Superior temporal gyrus (tissue), 1 donor: ENCODE measurements at regions not wholly inside any gene's neighbourhood (a gene's known extent, or its start where the extent isn't known, plus 50 kb on each side); places are given as distances from the start of the nearest gene placed in this dataset.
A peak's percentile ranks its signal among the peaks of the same experiment; 100 is the strongest.
"Not testable (repeated sequence)": the region's sequence is repeated elsewhere in the genome, so short reads cannot be mapped to it uniquely, and the experiment has no call there.

Source experiments
- DNase-seq: peaks from one replicate; pipeline ENCODE4 v3.0.0-alpha.2; 2016; ENCODE audit errors: extremely low spot score

DNA sequence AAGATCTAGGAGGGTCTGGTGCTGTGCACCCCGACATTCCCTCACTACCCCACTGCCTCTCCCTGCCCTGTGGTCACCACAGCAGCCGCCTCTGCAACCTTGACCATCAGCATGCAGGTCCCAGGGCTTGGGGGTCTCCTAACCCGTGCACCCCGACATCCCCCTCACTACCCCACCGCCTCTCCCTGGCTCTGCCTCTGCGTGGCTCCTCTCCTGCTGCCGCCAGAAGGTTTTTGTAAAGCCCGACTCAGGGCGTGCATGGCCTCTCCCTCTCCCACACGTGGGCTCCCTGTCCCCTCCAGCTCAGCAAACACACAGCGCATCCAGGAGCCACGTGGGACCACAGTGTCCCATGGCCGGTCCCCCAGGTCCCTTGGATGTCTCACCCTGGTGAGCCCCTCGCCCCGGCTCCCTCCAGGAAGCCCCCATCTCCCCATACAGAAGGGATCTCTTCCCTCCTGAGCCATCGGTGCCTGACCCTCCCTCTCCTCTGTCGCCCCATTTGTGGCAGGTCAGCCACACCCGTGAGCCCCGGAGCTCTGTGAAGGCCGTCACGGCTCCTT lies 112.5 kb upstream of the LPCAT1 start:
- not testable (repeated sequence) for DNase-seq

DNA sequence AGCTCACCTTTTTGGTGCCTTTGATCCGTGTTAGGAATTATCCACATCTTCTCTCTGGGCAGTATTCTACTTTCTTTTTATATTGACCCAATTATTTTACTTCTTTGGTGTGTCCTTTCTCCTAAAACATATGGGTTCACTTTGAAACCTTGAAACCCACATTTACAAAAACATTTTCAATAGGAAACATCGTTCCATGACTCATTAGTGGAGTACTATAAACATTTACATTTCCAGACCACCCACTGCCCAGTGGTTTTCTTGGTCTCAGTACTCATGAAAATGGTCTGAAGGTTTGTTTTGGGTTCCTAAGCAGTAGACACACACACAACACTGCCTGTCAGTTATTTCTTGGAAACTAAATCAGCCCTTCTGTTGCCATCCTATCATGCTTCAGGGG lies 111.7 kb upstream of the LPCAT1 start:
- not testable (repeated sequence) for DNase-seq

DNA sequence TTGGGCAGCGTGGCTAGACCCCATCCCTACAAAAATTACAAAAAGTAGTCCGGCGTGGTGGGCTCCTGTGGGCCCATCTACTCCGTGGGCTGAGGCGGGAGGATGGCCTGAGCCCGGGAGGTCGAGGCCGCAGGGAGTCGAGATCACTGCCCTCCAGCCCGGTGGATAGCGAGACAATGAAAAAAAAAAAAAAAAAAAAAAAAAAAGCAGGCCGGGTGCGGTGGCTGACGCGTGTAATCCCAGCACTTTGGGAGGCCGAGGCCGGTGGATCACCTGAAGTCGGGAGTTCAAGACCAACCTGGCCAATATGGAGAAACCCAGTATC lies 110.5 kb upstream of the LPCAT1 start:
- no peak for DNase-seq

DNA sequence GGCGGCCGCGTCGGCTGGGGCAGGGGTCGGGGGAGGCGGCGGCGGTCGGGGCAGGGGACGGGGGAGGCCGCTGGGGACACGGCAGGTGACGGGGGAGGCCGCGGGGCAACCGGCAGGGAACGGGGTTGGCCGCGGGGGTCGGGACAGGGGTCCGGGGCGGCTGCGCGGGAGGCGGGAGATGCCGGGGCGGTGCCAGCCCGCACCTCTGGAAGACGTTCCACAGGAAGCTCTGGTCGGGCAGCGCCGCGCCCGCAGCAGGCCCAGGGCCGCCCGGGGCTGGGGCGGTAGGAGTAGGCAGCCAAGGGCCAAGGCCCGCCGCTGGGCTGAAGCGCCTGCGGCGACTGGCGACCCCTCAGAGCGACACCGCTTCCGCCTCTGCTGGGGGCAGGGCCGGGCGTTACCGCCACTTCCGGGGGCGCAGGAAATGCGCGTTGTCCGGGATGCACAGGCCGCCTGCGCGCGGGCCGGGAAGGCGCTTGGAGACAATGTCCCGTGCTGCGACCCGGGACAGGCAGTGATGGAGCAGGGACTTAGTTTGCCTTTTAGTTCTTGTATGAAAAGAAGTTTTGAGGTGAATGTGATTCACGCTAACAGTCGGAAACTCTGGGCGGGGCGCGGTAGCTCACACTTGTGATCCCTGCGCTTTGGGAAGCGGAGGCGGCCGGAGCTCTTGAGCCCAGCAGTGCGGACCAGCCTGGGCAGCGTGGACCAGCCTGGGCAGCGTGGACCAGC lies 110.0 kb upstream of the LPCAT1 start:
- DNase-seq: peak; percentile 79

DNA sequence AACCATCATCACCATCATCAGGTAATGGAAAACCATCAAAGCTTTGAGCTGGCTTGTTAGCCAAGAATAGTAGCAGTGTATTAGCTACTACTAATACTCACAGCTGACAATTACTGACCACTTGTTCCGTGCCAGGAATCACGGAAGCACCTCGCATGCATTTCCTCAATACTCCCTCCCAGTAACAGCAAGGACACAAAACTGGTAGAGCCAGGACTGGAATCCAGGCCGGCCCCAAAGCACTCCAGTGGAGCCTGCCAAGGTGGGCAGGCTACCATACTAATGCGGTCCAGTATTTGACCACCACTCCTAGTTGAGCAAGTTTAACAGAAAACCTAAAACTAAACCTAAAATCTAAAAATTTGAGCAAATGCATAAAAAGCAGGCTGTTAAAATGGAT lies 107.2 kb upstream of the LPCAT1 start:
- not testable (repeated sequence) for DNase-seq

DNA sequence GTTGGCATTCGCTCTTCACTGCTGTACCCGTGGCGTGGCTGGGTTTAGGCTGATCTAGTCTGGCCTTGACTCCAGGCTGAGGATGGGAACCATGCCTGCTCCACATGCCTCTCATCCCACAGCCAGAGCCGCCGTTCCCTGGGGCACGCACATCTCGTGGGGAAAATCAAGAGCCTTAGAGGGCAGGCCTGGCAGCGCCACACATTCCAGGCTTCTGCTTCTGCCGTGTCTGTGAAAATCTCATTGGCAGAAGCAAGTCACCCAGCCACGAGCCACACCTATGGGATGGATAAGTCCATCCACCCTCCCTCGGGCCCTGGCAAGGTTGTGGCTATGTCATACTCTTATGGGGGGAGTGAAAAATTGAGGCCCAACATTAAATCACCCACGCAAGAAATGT lies 102.6 kb upstream of the LPCAT1 start:
- DNase-seq: not testable (repeated sequence)

DNA sequence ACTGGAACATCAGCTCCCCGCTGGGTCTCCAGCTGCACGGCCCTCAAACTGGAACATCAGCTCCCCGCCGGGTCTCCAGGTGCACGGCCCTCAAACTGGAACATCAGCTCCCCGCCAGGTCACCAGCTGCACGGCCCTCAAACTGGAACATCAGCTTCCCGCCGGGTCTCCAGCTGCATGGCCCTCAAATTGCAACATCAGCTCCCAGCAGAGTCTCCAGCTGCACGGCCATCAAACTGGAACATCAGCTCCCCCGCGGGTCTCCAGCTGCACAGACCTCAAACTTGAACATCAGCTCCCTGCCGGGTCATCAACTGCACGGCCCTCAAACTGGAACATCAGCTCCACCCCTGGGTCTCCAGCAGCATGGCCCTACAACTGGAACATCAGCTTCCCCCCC lies 95.8 kb upstream of the LPCAT1 start:
- not testable (repeated sequence) for DNase-seq

DNA sequence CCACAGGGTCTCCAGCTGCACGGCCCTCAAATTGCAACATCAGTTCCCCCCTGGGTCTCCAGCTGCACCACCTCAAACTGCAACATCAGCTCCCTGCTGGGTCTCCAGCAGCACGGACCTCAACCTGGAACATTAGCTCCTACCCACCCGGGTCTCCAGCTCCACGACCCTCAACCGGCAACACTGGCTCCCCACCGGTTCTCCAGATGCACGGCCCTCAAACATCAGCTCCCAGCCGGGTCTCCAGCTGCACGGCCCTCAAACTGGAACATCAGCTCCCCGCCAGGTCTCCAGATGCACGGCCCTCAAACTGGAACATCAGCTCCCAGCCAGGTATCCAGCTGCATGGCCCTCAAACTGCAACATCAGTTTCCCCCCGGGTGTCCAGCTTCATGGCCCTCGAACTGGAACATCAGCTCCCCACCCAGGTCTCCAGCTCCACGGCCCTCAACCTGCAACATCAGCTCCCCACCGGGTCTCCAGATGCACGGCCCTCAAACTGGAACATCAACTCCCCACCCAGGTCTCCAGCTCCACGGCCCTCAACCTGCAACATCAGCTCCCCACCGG lies 94.6 kb upstream of the LPCAT1 start:
- not testable (repeated sequence) for DNase-seq

DNA sequence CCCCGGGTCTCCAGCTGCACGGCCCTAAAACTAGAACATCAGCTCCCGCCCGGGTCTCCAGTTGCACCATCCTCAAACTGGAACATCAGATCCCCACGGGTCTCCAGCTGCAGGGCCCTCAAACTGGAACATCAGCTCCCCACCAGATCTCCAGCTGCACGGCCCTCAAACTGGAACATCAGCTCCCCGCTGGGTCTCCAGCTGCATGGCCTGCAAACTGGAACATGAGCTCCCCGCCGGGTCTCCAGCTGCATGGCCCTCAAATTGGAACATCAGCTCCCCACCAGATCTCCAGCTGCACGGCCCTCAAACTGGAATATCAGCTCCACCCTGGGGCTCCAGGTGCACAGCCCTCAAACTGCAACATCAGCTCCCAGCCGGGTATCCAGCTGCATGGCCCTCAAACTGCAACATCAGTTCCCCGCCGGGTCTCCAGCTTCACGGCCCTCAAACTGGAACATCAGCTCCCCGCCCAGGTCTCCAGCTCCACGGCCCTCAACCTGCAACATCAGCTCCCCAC lies 93.5 kb upstream of the LPCAT1 start:
- DNase-seq: not testable (repeated sequence)

DNA sequence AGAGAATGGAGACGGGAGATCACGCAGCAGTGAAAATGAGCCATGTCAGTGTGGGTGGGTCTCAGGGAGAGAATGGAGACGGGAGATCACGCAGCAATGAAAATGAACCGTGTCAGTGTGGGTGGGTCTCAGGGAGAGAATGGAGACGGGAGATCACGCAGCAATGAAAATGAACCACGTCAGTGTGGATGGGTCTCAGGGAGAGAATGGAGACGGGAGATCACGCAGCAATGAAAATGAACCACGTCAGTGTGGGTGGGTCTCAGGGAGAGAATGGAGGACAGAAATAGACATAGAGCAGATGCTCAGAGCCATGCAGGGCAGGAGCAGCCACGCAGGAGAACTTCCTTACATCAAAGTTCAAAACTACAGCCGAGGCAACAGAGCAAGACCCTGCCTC lies 89.8 kb upstream of the LPCAT1 start:
- DNase-seq: not testable (repeated sequence)

DNA sequence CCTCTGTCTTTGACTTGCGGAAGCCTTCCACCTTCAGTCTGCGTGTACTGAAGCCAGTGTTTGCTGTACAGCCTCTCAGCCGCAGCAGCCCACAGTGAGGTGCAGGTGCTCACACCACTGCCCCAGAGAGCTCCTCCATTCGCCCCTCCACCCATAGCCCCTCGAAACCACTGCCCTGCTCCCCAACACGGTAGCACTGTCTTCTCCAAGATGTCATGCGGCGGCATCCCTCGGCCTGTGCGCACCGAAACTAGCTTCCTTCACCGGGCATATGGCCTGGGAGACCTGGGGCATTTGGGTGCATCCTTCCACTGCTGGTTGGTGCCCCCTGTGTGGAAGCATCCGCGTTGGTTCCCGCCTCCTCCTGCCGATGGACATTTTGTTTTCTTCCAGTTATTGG lies 86.8 kb upstream of the LPCAT1 start:
- not testable (repeated sequence) for DNase-seq

DNA sequence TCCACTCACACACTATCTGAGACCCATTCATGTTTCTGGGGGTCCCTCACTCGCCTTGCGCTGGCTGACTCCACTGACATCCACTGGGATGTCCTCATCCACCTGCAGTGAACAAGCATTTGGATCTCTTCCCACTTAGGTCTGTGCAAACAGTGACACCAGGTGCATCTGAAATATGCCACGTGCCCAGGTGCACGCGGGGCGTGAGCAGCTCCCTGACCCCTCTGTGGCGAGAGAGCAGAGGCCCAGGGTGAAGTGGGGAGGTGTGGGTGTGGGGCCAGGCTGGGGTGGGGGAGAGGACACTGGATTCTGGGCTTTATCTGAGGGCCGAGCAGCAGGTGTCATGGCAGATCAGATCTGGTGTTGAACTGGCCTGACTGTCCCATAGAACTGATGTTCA lies 85.4 kb upstream of the LPCAT1 start:
- DNase-seq: not testable (repeated sequence)

DNA sequence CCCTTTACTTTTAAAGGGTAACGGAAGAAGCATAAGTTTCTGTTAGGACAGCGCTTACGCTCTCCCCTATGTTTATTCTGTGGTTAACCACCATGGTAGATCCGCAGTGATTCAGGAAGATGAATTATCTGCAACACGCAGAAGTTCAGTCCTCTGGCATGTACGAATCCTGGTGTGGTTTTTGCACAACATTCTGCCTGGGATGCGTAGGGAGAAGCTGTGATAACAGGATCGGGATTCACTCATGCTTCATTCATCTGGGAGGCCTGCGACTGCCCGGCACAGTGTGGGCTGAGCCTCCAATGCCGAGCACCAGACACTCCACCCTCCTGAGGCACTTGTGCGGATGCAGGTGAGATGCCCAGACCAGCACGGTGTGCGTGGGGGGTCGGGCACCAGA lies 84.6 kb upstream of the LPCAT1 start:
- DNase-seq: not testable (repeated sequence)

DNA sequence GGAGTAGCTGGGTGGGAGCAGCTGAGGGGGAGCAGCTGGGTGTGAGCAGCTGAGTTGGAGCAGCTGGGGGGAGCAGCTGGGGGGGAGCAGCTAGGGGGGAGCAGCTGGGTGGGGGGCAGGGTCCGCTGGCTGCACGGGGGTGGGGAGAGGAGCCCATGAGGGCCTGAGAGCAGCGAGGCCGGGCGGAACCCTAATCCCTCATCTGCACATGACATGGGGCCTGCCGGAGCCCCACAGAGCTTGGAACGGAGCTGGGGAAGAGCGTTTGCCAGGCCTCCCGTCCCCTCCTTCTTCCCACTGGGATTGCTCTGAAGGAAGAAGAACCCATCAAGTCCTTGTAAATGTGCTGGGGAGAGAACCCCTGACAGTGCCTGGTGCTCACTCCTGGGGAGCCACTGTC lies 83.2 kb upstream of the LPCAT1 start:
- not testable (repeated sequence) for DNase-seq

DNA sequence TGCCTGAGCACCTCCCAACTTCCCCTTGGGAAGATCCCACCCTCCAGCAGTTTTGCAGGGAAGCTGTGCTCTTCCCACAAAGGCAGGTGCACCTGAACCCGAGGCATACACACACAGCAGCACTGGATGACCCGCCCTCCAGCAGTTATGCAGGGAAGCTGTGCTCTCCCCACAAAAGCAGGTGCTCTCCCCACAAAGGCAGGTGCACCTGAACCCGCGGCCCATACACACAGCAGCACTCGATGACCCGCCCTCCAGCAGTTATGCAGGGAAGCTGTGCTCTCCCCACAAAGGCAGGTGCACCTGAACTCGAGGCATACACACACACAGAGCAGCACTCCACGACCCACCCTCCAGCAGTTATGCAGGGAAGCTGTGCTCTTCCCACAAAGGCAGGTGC lies 80.2 kb upstream of the LPCAT1 start:
- not testable (repeated sequence) for DNase-seq

DNA sequence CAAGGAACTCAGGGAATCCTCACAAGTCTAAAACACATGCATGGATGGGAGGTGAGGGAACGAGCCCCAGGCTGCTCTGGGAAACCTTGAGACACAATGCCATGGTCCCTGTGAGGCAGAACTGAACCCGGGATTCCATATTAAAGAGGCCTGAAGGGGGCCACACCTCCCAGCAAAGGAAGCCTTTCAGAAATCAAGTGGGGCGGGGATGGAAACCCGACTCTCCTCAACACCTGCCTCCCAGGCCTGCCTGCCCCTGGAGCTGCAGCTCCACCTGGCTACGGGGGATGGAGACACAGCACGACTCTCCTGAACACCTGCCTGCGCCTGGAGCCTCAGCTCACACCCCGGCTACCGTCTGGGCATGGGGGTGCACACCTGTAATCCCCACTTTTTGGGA lies 77.8 kb upstream of the LPCAT1 start:
- not testable (repeated sequence) for DNase-seq

DNA sequence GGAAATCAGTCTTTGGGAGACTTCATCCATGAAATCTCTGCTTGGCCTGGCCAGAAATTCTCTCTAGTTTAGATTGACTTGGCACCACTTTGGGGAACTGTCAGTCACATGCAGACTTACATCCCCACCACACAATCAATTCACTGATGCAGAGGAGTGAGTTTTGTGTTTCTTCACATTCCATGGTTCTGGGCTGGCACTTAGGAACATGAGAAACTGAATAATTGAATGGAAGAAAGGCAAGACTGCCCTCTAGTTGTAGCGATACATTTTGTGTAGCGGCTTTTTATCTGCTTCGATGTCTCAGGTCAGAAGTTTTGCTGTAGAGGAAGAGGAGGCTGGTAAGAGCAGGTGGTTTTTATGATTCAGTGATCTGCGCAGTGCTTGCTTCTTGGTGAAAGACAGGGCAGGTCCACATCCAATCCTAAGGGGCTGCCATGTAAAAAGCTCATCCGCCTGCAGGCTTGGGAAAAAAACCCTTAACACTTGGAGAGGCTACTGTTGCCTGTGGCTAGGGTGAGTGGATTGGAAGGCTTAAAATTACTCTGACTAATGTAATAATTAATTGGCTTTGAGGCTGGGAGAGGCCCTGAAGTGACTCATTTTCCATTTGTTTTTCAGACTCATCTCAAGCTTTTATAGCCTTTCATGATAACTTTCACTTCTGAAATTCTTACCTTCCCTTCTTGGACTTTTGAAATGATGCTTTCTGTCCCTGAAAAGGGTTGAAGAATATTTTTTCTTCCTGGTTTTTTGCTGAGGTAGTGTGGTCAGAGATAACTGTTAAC lies 75.4 kb upstream of the LPCAT1 start:
- peak; percentile 53 for DNase-seq

DNA sequence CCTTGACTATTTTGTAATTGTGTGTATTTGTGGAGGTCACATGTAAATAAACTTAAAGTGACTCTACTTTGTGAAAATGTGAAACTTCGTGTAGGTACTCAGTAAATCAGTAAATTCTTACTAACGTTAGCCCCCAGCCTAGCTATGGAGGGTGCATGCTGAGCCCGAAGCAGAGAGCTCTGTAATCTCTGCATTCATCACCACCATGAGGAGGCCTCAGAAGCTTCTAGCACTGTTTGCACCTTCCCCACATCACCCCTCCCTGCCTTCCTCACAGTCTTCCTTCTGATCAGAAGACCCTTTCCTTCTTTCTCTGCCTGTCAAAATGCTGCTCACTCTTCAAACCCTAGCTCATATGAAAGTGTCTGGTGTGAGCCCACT lies 73.3 kb upstream of the LPCAT1 start:
- DNase-seq: not testable (repeated sequence)

DNA sequence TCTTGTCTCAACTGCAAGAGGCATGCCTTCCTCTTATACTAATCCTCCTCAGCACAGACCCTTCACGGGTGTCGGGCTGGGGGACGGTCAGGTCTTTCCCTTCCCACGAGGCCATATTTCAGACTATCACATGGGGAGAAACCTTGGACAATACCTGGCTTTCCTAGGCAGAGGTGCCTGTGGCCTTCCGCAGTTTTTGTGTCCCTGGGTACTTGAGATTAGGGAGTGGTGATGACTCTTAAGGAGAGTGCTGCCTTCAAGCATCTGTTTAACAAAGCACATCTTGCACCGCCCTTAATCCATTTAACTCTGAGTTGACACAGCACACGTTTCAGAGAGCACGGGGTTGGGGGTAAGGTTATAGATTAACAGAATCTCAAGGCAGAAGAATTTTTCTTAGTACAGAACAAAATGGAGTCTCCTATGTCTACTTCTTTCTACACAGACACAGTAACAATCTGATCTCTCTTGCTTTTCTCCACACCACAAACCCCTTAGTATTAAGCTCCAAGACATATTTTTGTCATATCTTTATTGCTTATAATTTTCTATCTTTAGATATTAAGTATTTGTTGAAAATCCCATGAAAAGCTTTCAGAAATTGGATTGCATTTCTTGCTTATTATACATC lies 72.8 kb upstream of the LPCAT1 start:
- DNase-seq: not testable (repeated sequence)

DNA sequence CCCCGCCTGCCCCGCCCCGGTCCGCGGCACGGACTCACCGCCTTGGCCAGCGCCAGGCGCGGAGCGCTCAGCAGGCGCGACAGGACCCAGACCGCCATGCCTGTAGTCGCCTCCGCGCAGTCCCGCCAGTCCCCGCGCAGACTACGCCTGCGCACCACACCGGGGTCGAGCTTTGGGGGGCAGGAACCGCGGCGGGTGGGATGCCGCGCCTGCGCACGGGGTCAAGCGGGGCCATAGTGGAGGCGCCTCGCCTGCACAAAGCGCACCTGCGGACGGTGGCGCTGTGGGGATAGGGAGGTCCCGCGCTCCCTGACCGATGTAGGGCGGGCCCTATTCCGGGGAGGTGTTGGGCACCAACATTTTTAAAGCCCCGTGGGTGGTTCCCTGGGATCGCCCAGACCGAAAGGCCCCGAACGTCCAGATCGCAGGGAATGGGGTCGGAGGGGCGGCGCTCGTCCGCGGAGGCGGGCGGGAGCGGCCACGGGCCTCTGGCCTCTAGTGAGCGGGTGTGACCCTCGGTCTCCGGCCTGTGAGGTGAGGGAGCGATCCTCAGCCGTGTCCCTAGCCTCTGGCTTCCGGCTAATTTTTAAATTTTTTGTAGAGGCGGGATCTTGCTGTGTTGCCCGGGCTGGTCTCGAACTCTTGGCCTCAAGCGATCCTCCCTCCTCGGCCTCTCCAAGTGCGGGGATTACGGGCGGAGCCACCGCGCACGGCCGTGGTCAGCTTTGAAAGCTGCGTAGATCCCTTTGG lies 70.8 kb upstream of the LPCAT1 start:
- peak; percentile 48 for DNase-seq

DNA sequence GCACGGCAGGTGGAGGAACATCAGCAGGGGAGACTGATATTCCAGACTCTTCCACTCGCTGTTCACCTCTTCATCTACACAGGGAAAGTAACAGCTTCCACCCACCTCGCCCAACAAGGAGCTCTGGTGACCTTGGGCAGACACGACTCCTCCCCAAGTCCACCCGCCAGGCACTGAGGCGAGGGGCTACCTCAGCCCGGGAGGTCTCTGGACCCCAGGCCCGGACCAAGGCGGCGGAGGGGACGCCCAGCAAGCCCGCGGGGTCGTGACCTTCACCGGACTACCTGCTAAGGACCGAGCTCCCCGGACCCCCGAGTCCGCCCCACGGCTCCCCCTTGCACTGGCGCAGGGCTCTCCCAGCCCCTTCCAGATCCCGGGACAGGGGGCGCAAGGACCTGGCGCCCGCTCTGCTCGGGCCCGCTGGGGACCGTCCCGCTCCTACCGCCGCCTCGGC lies 70.2 kb upstream of the LPCAT1 start:
- DNase-seq: no peak
